ENCODE measurements at regions not wholly inside any gene's neighbourhood (a gene's known extent, or its start where the extent isn't known, plus 50 kb on each side); places are given as distances from the start of the nearest gene placed in this dataset.
"Not testable (repeated sequence)": the region's sequence is repeated elsewhere in the genome, so short reads cannot be mapped to it uniquely, and the experiment has no call there.

- DNase-seq (ENCODE audit: extremely low read depth in 1 of 2, low read depth in 1 of 2), result no peak
Observed at GRCh38 chr3:187540847-187541246, 129.3 kb downstream of the SST start.

- no peak for DNase-seq (ENCODE audit: extremely low read depth in 1 of 2, low read depth in 1 of 2)
Observed at GRCh38 chr3:187536185-187536584, 134.0 kb downstream of the SST start.

- DNase-seq (ENCODE audit: extremely low read depth in 1 of 2, low read depth in 1 of 2), result no peak
Observed at GRCh38 chr3:187533797-187534196, 136.4 kb downstream of the SST start.

- DNase-seq (ENCODE audit: extremely low read depth in 1 of 2, low read depth in 1 of 2), result no peak
Observed at GRCh38 chr3:187531831-187532230, 138.4 kb downstream of the SST start.

DNA sequence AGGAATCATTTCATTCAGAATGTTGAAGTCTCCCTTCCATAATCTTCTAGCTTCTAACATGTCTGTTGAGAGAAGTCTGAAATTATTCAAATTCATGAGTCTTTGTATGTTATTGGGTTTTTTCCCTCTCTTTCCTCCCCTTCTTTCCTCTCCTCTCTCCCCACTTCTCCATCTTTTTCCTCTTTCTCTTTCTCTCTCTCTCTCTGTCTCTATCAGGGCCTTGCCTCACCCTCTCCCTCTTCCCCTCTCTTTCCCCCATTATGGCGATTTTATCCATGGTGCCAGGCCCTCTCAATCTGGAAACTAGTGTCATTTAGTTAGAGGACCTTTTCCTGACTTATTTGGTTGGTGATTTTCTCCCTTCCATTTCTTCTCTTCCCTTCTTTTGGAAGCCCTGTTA, 147.3 kb downstream of the SST start:
- no peak for DNase-seq (ENCODE audit: extremely low read depth in 1 of 2, low read depth in 1 of 2)

- no peak for DNase-seq (ENCODE audit: extremely low read depth in 1 of 2, low read depth in 1 of 2)
Observed at GRCh38 chr3:187522293-187522692, 147.9 kb downstream of the SST start.

GRCh38 chr3:187521546-187521945, 148.6 kb downstream of the SST start:
- no peak for DNase-seq (ENCODE audit: extremely low read depth in 1 of 2, low read depth in 1 of 2)

- DNase-seq (ENCODE audit: extremely low read depth in 1 of 2, low read depth in 1 of 2), result no peak
Observed at GRCh38 chr3:187520027-187520945, 149.9 kb downstream of the SST start.

DNA sequence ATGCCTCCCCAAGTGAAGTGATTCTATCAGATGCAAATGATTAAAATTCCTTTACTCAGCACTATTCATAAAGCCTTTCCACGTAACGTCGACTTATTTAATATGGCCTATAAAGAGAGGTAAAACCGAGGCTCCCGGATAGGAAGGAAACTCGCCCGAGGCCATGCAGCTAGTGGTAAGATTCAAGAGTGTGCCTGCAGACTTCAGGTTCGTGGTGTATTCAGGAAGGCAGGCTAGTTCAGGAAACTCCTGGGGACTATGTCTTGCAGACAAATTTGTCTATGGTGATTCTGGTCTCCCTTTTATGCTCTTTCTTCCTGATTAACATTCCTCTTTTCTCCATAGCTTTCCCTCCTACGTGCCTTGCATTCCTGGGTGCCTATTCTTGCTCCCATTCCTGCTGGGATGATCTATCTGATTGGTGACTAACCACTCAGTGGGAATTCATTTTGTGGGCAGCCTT, 150.7 kb downstream of the SST start:
- no peak for DNase-seq (ENCODE audit: extremely low read depth in 1 of 2, low read depth in 1 of 2)

DNA sequence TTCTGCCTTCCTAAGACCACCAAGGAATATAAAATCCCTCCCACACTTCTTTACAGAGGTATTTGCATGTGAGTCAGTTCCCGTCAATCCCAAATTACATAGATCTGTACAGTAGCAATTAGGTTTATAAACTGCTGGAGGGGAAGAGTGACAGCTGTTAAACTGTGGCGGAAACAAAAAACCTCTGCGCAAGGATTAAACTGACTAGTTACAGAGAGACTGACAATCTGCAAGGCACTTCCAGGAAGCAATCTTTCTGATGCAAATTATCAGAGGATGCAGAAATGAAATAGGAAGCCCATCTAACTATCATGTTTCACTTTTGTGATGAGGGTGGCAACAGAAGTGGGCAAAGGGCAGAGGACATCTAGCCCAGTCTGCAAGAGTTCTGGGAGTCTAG, 150.4 kb downstream of the RTP4 start:
- no peak for DNase-seq (ENCODE audit: extremely low read depth in 1 of 2, low read depth in 1 of 2)

DNA sequence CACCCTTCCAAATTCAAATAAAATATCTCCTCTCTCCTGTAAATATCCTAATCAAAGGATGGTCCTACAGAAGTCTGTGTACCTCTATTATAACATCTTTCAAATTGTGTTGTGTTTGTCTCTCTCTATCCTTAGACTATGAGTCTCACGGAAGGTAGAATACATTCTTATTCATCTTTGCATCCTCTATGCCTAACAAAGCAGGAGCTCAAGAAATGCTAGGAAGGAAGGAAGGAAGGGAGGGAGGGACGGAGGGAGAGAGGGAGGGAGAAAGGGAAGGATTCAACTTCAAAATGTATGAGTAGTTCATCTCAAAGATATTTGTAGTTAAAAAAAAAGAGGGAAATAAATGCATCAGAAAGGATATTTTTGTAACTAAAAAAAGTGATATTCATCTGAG, 150.0 kb downstream of the RTP4 start:
- no peak for DNase-seq (ENCODE audit: extremely low read depth in 1 of 2, low read depth in 1 of 2)

DNA sequence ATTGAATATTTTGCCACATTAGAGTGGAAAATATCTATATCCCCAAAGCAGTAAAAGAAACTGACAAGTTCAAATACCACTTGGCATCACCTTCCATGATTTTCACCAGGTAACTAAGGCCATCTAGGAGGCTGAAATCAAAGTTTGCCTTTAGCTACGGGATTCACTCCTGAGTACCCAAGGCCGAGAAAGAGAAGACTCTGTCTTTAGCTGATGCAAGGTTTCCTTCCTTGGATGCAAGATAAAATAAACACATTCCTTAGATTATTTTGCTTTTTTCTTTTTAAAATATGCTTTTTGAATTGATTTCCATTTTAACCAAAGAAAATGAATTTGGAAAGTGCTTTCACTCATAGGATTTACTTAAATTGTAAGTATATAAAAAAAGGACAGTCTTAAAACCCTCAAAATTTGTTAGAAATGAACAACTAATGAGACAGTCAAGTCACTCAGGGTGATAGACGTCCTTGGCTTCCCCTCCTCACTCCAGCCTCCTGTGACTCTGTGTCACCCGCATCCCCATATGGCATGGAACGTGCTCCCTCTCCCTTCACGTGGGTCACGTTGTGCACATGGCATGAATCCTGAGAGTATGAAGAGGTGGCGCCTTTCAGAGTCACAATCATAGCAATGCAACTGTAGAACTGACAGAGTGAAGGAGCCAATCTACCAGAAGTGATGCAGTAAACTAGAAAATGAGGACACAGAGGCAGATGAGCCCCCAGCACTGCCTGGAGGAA, 148.4 kb downstream of the RTP4 start:
- no peak for DNase-seq (ENCODE audit: extremely low read depth in 1 of 2, low read depth in 1 of 2)

DNA sequence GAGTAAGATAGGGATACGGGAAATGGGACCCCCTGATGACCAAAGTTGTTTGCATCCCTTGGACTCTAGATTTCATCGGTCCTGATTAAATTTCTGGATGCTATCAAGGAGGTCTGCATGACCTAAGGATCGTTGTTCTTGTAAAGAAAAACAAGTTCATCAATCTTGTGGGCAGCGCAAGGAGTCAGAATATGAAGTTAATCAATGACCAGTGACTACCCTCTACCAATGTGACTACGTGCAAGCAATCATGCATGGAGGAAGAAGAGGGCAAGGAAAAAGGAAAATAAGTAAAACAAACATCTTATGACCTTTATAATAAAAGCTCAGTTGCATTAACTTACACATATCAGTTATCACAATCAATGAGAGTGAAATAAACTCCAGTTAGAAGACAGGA, 139.7 kb downstream of the RTP4 start:
- DNase-seq (ENCODE audit: extremely low read depth in 1 of 2, low read depth in 1 of 2), result no peak

- DNase-seq (ENCODE audit: extremely low read depth in 1 of 2, low read depth in 1 of 2), result no peak
Observed at GRCh38 chr3:187507266-187507665, 139.1 kb downstream of the RTP4 start.

DNA sequence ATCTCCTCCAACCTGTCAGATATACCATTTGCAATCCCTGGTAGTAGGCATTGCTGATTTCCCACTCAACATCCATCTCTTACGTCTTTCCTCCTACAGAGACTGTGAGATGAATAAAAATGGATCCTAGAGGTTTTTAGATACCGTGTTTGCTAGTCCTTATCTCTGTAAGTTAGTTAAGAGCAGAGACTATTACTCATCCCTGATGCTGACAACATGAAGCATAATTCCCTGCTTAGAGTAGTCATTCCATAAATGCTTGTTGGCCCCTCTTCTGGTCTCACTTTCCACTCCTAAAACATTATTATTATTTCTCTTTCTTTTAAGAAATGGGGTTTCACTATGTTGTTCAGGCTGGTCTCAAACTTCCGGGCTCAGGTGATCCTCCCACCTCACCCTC, 136.2 kb downstream of the RTP4 start:
- no peak for DNase-seq (ENCODE audit: extremely low read depth in 1 of 2, low read depth in 1 of 2)

GRCh38 chr3:187498211-187498724, 130.1 kb downstream of the RTP4 start:
- DNase-seq (ENCODE audit: extremely low read depth in 1 of 2, low read depth in 1 of 2), result no peak

- DNase-seq (ENCODE audit: extremely low read depth in 1 of 2, low read depth in 1 of 2), result no peak
Observed at GRCh38 chr3:187497052-187497451, 128.9 kb downstream of the RTP4 start.

DNA sequence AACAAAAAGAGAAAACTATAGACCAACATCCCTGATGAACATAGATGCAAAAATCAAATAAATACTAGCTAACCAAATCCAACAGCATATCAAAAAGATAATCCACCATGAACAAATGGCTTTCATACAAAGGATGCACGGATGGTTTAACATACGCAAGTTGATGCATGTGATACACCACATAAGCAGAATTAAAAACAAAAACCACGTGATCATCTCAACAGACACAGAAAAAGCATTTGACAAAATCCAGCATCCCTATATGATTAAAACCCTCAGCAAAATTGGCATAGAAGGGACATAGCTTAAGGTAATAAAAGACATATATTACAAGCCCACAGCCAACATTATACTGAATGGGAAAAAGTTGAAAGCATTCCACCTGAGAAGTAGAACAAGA, 125.9 kb downstream of the RTP4 start:
- DNase-seq (ENCODE audit: extremely low read depth in 1 of 2, low read depth in 1 of 2), result not testable (repeated sequence)

DNA sequence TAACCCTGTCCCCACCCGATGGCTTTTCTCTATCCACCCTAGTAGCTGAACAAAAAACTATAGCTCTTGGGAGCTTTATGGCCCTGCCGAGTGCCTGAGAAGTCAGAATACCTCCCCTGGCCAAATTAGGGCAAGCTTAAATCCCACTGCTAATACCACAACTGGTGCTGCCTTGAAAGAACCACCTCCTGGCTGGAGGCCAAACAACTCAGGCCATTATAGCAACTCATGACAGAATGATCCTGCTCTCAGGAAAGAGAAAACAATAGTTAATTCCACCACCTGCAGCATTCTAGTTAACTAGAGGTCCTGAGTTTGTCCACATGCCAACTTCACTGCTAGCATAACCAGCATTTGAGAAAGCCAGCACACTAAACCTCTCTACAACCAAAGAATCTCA, 123.2 kb downstream of the RTP4 start:
- DNase-seq (ENCODE audit: extremely low read depth in 1 of 2, low read depth in 1 of 2), result no peak

GRCh38 chr3:187490366-187490765, 122.2 kb downstream of the RTP4 start:
- no peak for DNase-seq (ENCODE audit: extremely low read depth in 1 of 2, low read depth in 1 of 2)

DNA sequence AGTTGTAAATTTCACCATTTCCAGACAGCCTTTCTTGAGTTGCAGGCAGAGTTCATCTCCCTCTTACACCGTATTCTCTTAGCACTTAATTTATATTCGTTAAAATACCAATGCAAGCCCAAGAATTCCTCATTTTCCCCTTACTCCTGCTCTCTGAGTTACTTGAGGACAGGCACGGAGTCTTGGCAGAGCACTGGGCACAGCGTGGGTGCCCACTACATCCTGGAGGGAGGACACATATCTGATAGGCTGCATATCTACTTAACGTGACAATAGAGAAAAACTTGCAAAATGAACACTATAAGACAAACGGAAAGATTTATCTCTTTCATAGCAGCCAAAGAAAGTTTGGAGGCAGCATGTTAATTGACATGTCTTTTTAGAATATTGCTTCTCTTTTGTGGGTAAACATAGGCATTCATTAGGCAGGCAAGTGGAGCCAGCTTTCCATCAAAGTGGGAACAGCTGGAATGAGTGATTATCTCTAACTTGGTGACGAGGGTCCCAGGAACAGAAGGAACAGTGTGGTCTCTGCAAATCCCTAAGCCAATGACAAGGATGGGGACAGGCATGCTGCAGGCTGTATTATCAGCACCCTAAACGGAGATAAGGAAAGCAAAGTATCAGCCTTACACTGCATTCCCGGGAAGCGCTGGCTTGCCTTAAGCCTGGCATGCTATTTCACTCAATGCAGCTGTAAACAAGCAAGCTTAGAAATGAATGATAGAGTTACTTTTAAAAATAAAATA, 116.5 kb downstream of the RTP4 start:
- DNase-seq (ENCODE audit: extremely low read depth in 1 of 2, low read depth in 1 of 2), result no peak

All from activated CD8-positive, alpha-beta memory T cell treated with anti-CD3 and anti-CD28 coated beads for 1 hour (primary cell).